ENCODE measurements at regions not wholly inside any gene's neighbourhood (a gene's known extent, or its start where the extent isn't known, plus 50 kb on each side); places are given as distances from the start of the nearest gene placed in this dataset.

DNA sequence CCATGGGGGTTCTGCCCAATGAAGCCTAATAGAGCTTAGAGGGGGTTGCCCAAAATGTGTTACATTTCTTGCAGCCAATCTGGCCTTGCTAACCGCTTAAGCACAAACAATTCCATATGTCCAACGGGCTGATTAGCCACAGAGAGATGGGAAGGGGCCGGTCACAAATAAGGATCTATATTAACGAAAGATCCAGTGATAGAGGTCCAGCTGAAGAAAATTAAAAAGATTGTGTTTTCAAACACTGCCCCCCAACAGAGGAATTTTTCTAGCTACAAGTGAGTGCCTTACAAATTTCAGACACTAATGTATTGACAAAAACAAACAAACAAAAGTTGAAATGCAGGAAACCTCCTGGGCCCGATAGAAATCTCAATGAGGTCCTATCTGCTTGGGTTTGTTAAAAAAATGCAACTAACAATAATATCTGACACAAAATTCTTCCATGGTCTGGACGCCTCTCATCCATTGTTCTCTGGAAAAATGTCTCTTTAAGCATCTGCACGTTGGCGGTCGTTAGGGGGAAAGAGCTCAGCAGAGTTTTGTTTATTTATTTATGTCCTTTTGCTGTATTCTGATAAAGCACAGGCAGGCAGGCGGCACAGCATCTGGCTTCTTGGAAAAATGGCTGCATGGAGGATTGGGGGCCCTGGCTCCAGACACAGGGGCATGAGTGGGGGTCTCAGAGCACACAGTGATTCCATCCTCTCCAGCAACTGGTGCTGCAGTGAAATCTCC lies 402.0 kb downstream of the RPS24 start:
- Histone ChIP-seq H3K27ac (ENCODE audit: low read depth, low read length) (no peak overlapping the region), H3K36me3 (ENCODE audit: control insufficient read depth in 3 of 3, insufficient read depth in 3 of 3, low read length in 3 of 3) (no peaks in the 10 kb centered on the region), H3K4me3 (ENCODE audit: low read length in 3 of 3) (no peak overlapping the region), H3K9ac (ENCODE audit: low read depth in 1 of 3, low read length in 3 of 3) (no peak overlapping the region), H3K4me1 (ENCODE audit: control insufficient read depth in 3 of 3, insufficient read depth in 3 of 3, low read length in 3 of 3) (peaks cover 16 to 21% (median 20%) of the 10 kb centered on the region in 3 donors), H3K9me3 (ENCODE audit: control insufficient read depth in 3 of 3, low read length in 3 of 3) (no peaks in the 10 kb centered on the region), H3K27me3 (ENCODE audit: control insufficient read depth in 3 of 3, insufficient read depth in 3 of 3, low read length in 3 of 3) (peaks cover 0 to 6% (median 0%) of the 10 kb centered on the region in 3 donors)

DNA sequence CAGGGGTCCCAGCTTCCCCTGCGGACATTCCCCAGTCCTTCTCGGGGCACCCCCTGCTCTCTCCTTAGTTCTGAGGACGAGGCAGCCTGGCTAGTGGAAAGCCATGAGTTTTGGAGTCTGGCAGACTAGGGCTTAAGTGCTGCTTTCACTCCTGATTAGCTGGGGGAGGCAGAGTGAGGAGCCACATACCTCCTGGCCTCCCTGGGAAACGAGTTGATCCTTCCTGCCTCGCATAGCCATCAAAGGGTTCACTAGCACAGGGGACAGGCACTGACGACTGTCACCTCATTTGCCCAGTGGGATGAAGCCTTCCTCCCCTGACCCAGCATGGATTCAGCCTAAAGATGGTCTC lies 402.5 kb downstream of the RPS24 start:
- H3K27me3 ChIP-seq (ENCODE audit: control insufficient read depth in 3 of 3, insufficient read depth in 3 of 3, low read length in 3 of 3), result peaks cover 0 to 6% (median 0%) of the 10 kb centered on the region in 3 donors
- no peaks in the 10 kb centered on the region for H3K9me3 ChIP-seq (ENCODE audit: control insufficient read depth in 3 of 3, low read length in 3 of 3)
- H3K4me1 ChIP-seq (ENCODE audit: control insufficient read depth in 3 of 3, insufficient read depth in 3 of 3, low read length in 3 of 3), result peaks cover 16 to 21% (median 20%) of the 10 kb centered on the region in 3 donors
- H3K27ac ChIP-seq (ENCODE audit: low read depth, low read length), result no peak overlapping the region
- H3K4me3 ChIP-seq (ENCODE audit: low read length in 3 of 3), result no peak overlapping the region
- H3K9ac ChIP-seq (ENCODE audit: low read depth in 1 of 3, low read length in 3 of 3), result no peak overlapping the region
- no peaks in the 10 kb centered on the region for H3K36me3 ChIP-seq (ENCODE audit: control insufficient read depth in 3 of 3, insufficient read depth in 3 of 3, low read length in 3 of 3)

GRCh38 chr10:78436706-78437406 lies 403.2 kb downstream of the RPS24 start:
- H3K36me3 ChIP-seq (ENCODE audit: control insufficient read depth in 3 of 3, insufficient read depth in 3 of 3, low read length in 3 of 3), result no peaks in the 10 kb centered on the region
- peaks cover 0 to 6% (median 0%) of the 10 kb centered on the region in 3 donors for H3K27me3 ChIP-seq (ENCODE audit: control insufficient read depth in 3 of 3, insufficient read depth in 3 of 3, low read length in 3 of 3)
- H3K27ac ChIP-seq (ENCODE audit: low read depth, low read length), result no peak overlapping the region
- H3K9ac ChIP-seq (ENCODE audit: low read depth in 1 of 3, low read length in 3 of 3), result no peak overlapping the region
- no peak overlapping the region for H3K4me3 ChIP-seq (ENCODE audit: low read length in 3 of 3)
- H3K9me3 ChIP-seq (ENCODE audit: control insufficient read depth in 3 of 3, low read length in 3 of 3), result no peaks in the 10 kb centered on the region
- H3K4me1 ChIP-seq (ENCODE audit: control insufficient read depth in 3 of 3, insufficient read depth in 3 of 3, low read length in 3 of 3), result peaks cover 16 to 21% (median 20%) of the 10 kb centered on the region in 3 donors

DNA sequence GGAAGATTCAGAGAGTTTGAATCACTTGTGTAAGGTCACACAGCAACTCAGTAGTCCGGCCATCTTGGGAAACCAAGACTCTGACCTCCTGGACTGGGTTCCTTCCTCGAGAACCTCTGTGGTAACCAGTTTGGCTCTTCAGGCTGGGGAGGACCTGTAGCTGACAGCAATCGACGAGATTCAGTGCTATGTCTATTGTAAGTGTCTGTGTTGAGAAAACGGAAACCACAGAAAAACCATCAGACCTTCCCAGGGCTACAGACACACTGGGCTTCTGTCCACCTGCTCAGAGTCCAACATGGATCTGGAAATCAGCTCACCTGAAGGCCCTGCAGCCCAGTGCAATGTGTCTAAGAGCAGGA lies 403.7 kb downstream of the RPS24 start:
- Histone ChIP-seq H3K9me3 (ENCODE audit: control insufficient read depth in 3 of 3, low read length in 3 of 3) (no peaks in the 10 kb centered on the region), H3K4me3 (ENCODE audit: low read length in 3 of 3) (no peak overlapping the region), H3K4me1 (ENCODE audit: control insufficient read depth in 3 of 3, insufficient read depth in 3 of 3, low read length in 3 of 3) (peaks cover 16 to 21% (median 20%) of the 10 kb centered on the region in 3 donors)

DNA sequence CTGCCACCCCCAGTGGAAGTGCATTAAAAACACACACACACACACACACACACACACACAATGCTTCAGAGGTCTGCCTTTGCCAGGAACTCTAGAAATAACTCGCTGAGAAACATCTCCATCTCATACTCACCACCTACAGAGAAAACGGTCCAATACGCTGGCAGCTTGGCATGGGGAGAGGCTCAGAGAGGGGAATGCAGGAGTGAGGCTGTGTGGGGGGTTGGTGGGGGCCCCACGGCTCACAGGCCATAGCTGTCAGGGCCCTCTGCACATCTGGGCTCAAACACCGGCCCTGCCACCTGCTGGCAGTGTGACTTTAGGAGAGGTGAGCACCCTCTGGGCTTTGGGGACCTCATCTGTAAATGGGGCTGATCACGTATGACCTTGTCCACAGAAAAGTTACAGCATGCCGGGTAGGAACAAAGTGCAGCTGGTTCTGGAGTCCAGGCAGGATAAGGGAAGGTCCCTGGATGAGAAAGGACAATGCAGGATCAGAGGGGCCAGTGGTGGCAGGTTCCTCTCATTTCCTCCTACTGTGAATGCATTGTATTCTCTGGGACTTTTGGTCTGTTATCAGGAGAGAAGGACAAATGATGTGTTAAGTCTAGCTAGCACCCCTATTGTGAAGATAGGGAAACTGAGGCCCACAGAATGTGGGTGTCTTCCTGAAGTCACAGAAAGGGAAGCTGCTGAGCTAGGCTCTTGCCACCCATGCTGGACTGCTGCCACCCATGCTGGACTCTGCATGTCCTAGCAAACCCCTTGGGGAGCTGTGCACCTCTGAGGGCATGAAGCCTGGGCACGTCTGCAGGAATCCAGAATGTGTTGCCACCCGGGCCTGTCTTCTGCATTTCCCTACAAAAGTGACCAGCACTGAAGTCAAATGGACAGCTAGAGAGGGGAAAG lies 404.6 kb downstream of the RPS24 start:
- peaks cover 15 to 16% (median 16%) of the 10 kb centered on the region in 3 donors for H3K4me1 ChIP-seq (ENCODE audit: control insufficient read depth in 3 of 3, insufficient read depth in 3 of 3, low read length in 3 of 3)
- H3K36me3 ChIP-seq (ENCODE audit: control insufficient read depth in 3 of 3, insufficient read depth in 3 of 3, low read length in 3 of 3), result no peaks in the 10 kb centered on the region
- no peak overlapping the region for H3K27ac ChIP-seq (ENCODE audit: low read depth, low read length)
- H3K27me3 ChIP-seq (ENCODE audit: control insufficient read depth in 3 of 3, insufficient read depth in 3 of 3, low read length in 3 of 3), result peaks cover 0 to 6% (median 0%) of the 10 kb centered on the region in 3 donors
- no peak overlapping the region for H3K9ac ChIP-seq (ENCODE audit: low read depth in 1 of 3, low read length in 3 of 3)
- no peaks in the 10 kb centered on the region for H3K9me3 ChIP-seq (ENCODE audit: control insufficient read depth in 3 of 3, low read length in 3 of 3)
- H3K4me3 ChIP-seq (ENCODE audit: low read length in 3 of 3), result no peak overlapping the region

More for the DNA sequence above, 403.7 kb downstream of the RPS24 start:
- no peak overlapping the region for H3K9ac ChIP-seq (ENCODE audit: low read depth in 1 of 3, low read length in 3 of 3)
- peaks cover 0 to 6% (median 0%) of the 10 kb centered on the region in 3 donors for H3K27me3 ChIP-seq (ENCODE audit: control insufficient read depth in 3 of 3, insufficient read depth in 3 of 3, low read length in 3 of 3)
- no peaks in the 10 kb centered on the region for H3K36me3 ChIP-seq (ENCODE audit: control insufficient read depth in 3 of 3, insufficient read depth in 3 of 3, low read length in 3 of 3)
- H3K27ac ChIP-seq (ENCODE audit: low read depth, low read length), result no peak overlapping the region

DNA sequence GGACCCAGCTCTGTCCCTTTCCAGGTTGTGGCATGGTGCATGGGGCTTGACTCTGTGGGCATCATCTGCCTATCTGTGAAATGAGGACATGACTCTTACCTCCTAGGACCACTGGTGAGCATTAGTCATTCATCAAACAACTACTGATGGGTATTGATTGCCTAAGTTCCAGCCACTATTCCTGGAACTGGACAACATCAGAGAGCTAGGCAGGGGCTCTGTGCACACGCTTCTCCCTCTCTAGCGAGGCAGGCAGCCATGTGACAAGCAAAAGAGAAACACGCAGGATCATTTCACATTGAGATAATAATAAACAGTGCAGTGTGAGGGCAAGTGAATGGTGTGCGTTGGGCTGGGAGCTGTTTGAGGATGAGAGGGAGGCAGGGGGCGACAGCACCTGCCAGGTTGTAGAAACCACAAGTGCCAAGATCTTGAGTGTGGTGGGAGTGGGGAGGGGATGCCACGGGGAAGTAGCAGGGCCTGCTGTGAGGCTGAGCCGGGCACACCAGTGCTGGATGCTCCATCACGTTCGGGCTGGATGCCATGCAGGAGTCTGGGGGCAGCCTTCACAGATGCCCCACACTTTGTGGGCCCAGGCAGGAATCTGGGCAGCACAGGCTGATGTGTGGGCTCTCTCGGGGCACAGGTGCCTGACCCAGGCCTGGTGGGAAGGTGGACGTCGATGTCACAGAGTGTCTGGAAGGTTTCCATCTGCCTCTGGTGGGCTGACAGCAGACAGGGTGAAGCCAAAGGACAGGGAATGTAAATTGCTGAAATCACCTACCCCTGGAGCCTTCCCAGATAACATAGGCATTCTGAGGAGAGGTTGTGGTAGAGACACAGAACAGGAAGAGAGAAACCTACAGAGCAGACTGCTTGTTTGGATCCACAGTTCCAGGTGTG lies 405.5 kb downstream of the RPS24 start:
- H3K9me3 ChIP-seq (ENCODE audit: control insufficient read depth in 3 of 3, low read length in 3 of 3), result no peaks in the 10 kb centered on the region
- no peaks in the 10 kb centered on the region for H3K36me3 ChIP-seq (ENCODE audit: control insufficient read depth in 3 of 3, insufficient read depth in 3 of 3, low read length in 3 of 3)
- H3K27ac ChIP-seq (ENCODE audit: low read depth, low read length), result no peak overlapping the region
- no peak overlapping the region for H3K4me3 ChIP-seq (ENCODE audit: low read length in 3 of 3)
- H3K27me3 ChIP-seq (ENCODE audit: control insufficient read depth in 3 of 3, insufficient read depth in 3 of 3, low read length in 3 of 3), result peaks cover 0 to 6% (median 0%) of the 10 kb centered on the region in 3 donors
- peaks cover 7 to 10% (median 7%) of the 10 kb centered on the region in 3 donors for H3K4me1 ChIP-seq (ENCODE audit: control insufficient read depth in 3 of 3, insufficient read depth in 3 of 3, low read length in 3 of 3)
- no peak overlapping the region for H3K9ac ChIP-seq (ENCODE audit: low read depth in 1 of 3, low read length in 3 of 3)

DNA sequence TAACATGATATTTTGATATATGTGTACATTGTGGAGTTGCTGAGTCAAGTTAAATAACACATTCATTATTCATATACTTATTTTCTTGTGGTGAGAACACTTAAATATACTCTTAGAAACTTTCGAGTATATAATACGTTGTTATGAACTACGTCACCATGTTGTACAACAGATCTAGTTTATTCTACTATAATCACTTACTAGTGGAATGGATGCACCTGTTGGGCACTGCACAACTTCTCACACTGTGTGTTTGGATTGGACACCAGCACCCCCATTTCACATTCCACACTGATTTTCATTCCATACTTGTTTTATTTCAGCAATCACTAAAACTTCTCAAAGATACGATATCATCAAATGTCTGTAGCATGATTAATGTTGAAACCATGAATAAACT lies 407.3 kb downstream of the RPS24 start:
- Histone ChIP-seq H3K4me3 (ENCODE audit: low read length in 3 of 3) (no peak overlapping the region), H3K27ac (ENCODE audit: low read depth, low read length) (no peak overlapping the region), H3K9ac (ENCODE audit: low read depth in 1 of 3, low read length in 3 of 3) (no peak overlapping the region), H3K27me3 (ENCODE audit: control insufficient read depth in 3 of 3, insufficient read depth in 3 of 3, low read length in 3 of 3) (peaks cover 0 to 6% (median 0%) of the 10 kb centered on the region in 3 donors), H3K36me3 (ENCODE audit: control insufficient read depth in 3 of 3, insufficient read depth in 3 of 3, low read length in 3 of 3) (no peaks in the 10 kb centered on the region), H3K4me1 (ENCODE audit: control insufficient read depth in 3 of 3, insufficient read depth in 3 of 3, low read length in 3 of 3) (no peaks in the 10 kb centered on the region), H3K9me3 (ENCODE audit: control insufficient read depth in 3 of 3, low read length in 3 of 3) (no peaks in the 10 kb centered on the region)

DNA sequence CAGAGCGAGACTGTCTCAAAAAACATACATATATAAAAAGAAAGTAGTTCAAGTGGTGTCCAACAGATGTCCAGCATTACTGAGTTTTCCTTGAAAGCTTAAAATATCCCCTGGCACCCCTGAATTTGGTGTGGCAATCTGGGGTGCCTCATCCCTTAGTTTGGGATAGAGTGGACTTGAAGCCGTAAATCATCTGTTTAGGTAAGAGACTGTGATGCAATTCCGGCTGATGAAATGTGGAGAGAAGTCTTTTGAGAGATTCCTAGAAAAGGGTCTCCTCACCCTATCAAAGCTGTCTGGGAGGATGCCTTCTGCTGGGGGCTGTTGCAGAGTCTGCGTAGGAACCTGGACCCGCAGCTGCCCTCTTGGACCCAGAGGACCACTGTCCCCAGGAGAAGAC lies 408.0 kb downstream of the RPS24 start:
- Histone ChIP-seq H3K9ac (ENCODE audit: low read depth in 1 of 3, low read length in 3 of 3) (no peak overlapping the region), H3K4me1 (ENCODE audit: control insufficient read depth in 3 of 3, insufficient read depth in 3 of 3, low read length in 3 of 3) (peaks cover 0 to 3% (median 0%) of the 10 kb centered on the region in 3 donors), H3K9me3 (ENCODE audit: control insufficient read depth in 3 of 3, low read length in 3 of 3) (no peaks in the 10 kb centered on the region), H3K27me3 (ENCODE audit: control insufficient read depth in 3 of 3, insufficient read depth in 3 of 3, low read length in 3 of 3) (peaks cover 0 to 6% (median 0%) of the 10 kb centered on the region in 3 donors), H3K4me3 (ENCODE audit: low read length in 3 of 3) (no peak overlapping the region), H3K36me3 (ENCODE audit: control insufficient read depth in 3 of 3, insufficient read depth in 3 of 3, low read length in 3 of 3) (no peaks in the 10 kb centered on the region), H3K27ac (ENCODE audit: low read depth, low read length) (no peak overlapping the region)

- Histone ChIP-seq H3K4me3 (ENCODE audit: low read length in 3 of 3) (no peak overlapping the region), H3K9ac (ENCODE audit: low read depth in 1 of 3, low read length in 3 of 3) (no peak overlapping the region), H3K4me1 (ENCODE audit: control insufficient read depth in 3 of 3, insufficient read depth in 3 of 3, low read length in 3 of 3) (peaks cover 7 to 16% (median 9%) of the 10 kb centered on the region in 3 donors), H3K36me3 (ENCODE audit: control insufficient read depth in 3 of 3, insufficient read depth in 3 of 3, low read length in 3 of 3) (no peaks in the 10 kb centered on the region), H3K27me3 (ENCODE audit: control insufficient read depth in 3 of 3, insufficient read depth in 3 of 3, low read length in 3 of 3) (peaks cover 0 to 6% (median 0%) of the 10 kb centered on the region in 3 donors), H3K27ac (ENCODE audit: low read depth, low read length) (no peak overlapping the region), H3K9me3 (ENCODE audit: control insufficient read depth in 3 of 3, low read length in 3 of 3) (no peaks in the 10 kb centered on the region)
These were observed 409.3 kb downstream of the RPS24 start for GRCh38 chr10:78442836-78443550.
